Myocyte (in vitro differentiated cells): ENCODE measurements at regions not wholly inside any gene's neighbourhood (a gene's known extent, or its start where the extent isn't known, plus 50 kb on each side); places are given as distances from the start of the nearest gene placed in this dataset.

ENCODE experiments used
- DNase-seq: peaks from one replicate; pipeline ENCODE4 v3.0.0-alpha.2; 2012; ENCODE audit warnings: low read depth

GRCh38 chr4:136862653-136863052 is 669.6 kb downstream of the PCDH18 start:
- no peak for DNase-seq

GRCh38 chr4:136861091-136861490 is 671.2 kb downstream of the PCDH18 start:
- peak; percentile 61 for DNase-seq

GRCh38 chr4:136858903-136859302 is 673.4 kb downstream of the PCDH18 start:
- no peak for DNase-seq

GRCh38 chr4:136855886-136856285 is 676.4 kb downstream of the PCDH18 start:
- no peak for DNase-seq

- no peak for DNase-seq
Observed at GRCh38 chr4:136850446-136850845, 681.8 kb downstream of the PCDH18 start.

- DNase-seq, result no peak
Observed at GRCh38 chr4:136847881-136848621, 684.2 kb downstream of the PCDH18 start.

GRCh38 chr4:136841526-136841925 is 690.8 kb downstream of the PCDH18 start:
- DNase-seq, result no peak

GRCh38 chr4:136838607-136839006 is 693.7 kb downstream of the PCDH18 start:
- no peak for DNase-seq

GRCh38 chr4:136831553-136831952 is 700.7 kb downstream of the PCDH18 start:
- DNase-seq, result no peak

GRCh38 chr4:136829280-136829679 is 703.0 kb downstream of the PCDH18 start:
- DNase-seq, result no peak

- no peak for DNase-seq
Observed at GRCh38 chr4:136823020-136823419, 709.3 kb downstream of the PCDH18 start.

GRCh38 chr4:136818811-136819330 is 713.4 kb downstream of the PCDH18 start:
- DNase-seq, result no peak

- DNase-seq, result no peak
Observed at GRCh38 chr4:136812100-136812880, 720.0 kb downstream of the PCDH18 start.

GRCh38 chr4:136811496-136812077 is 720.7 kb downstream of the PCDH18 start:
- DNase-seq, result no peak

GRCh38 chr4:136810626-136811025 is 721.7 kb downstream of the PCDH18 start:
- no peak for DNase-seq

- DNase-seq, result no peak
Observed at GRCh38 chr4:136806844-136807243, 725.5 kb downstream of the PCDH18 start.

GRCh38 chr4:136805617-136806016 is 726.7 kb downstream of the PCDH18 start:
- DNase-seq, result no peak

GRCh38 chr4:136803433-136803832 is 728.9 kb downstream of the PCDH18 start:
- no peak for DNase-seq

GRCh38 chr4:136800248-136800647 is 732.0 kb downstream of the PCDH18 start:
- no peak for DNase-seq

- no peak for DNase-seq
Observed at GRCh38 chr4:136796953-136797352, 735.3 kb downstream of the PCDH18 start.

GRCh38 chr4:136793848-136794247 is 738.4 kb downstream of the PCDH18 start:
- DNase-seq, result no peak

GRCh38 chr4:136784326-136784725 is 748.0 kb downstream of the PCDH18 start:
- DNase-seq, result no peak
